Erythroblast (primary cell): ENCODE measurements at regions not wholly inside any gene's neighbourhood (a gene's known extent, or its start where the extent isn't known, plus 50 kb on each side); places are given as distances from the start of the nearest gene placed in this dataset.

Experiments used
- GATA1 ChIP-seq: IDR thresholded peaks from 2 replicates; pipeline ENCODE4 v1.6.1; 2011; ENCODE audit warnings: low read depth, mild to moderate bottlenecking, control low read depth, low read length, moderate library complexity
- POLR2A ChIP-seq: IDR thresholded peaks from 2 replicates; pipeline ENCODE4 v1.6.1; 2011; ENCODE audit warnings: mild to moderate bottlenecking, low read length

GRCh38 chr2:8072907-8073306 is 608.9 kb upstream of the ID2 start:
- TF ChIP-seq POLR2A: no peak
- no peak for TF ChIP-seq GATA1
